Astrocyte of the spinal cord (primary cell): ENCODE measurements at regions not wholly inside any gene's neighbourhood (a gene's known extent, or its start where the extent isn't known, plus 50 kb on each side); places are given as distances from the start of the nearest gene placed in this dataset.
A peak's percentile ranks its signal among the peaks of the same experiment; 100 is the strongest.

Experiments used
- DNase-seq: peaks from one replicate; pipeline ENCODE4 v3.0.0; 2011; ENCODE audit warnings: low read depth, low spot score
- H3K4me3 ChIP-seq: 2 replicates; pipeline ENCODE4 v1.5.1; 2011; ENCODE audit warnings: low read depth, mild to moderate bottlenecking, low read length, moderate library complexity
- in situ Hi-C: cut with HindIII; loops from 2 replicates; pipeline ENCODE4 v1.10.0; 2017; ENCODE audit warnings: low sequenced_read_pairs
- TF ChIP-seq, protein P1 (sequence below): IDR thresholded peaks from 2 replicates; pipeline ENCODE4 v1.5.1; 2012; ENCODE audit warnings: low read depth, mild to moderate bottlenecking, low read length, inconsistent platforms

DNA sequence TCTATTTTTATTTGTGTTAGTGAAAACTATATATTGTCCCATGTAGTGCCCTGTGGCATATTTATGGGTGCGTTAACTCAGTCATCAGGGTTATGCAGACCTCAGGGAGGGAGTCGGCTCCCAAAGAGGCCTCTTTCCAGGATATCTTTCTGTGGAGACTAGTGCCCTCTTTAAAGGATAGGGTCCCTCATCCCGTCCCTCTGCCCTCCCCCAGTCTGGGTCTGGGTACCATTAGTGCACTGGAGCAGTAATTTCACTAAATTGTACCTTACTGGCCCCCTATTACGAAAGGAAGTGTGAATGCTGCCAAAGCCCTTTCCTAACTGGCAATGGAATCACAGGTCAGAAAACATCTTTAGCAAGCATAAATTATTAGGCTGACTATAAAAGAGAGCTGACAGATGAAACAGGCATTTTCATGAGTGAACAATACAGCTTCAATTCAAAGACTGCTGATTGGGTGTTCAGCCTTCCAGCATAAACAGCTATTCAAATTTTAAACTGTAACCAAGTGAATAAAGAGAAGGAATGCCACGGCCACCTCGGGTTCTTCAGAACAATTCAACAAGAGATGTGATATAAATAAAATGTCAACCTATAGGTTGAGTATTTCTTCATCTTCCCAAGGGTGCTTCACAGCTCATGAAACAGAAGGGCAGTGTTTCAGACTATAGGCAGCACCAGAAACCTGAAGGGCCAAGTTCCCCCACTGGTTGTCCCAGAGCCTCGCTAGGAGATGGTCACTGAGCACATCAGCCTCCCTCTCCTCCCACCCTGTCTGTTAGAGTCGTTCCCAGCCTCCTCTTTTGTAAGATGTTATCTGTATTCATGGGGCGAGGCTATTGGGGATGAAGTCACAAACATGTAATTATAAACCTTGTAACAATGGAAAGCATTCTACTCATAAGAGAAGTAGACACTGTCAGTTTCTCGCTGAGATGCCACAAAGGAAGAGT, 318.7 kb downstream of the TMEM161B start:
- in situ Hi-C loops, result no loop called here
- DNase-seq, result no peak
- TF ChIP-seq, protein P1, sequence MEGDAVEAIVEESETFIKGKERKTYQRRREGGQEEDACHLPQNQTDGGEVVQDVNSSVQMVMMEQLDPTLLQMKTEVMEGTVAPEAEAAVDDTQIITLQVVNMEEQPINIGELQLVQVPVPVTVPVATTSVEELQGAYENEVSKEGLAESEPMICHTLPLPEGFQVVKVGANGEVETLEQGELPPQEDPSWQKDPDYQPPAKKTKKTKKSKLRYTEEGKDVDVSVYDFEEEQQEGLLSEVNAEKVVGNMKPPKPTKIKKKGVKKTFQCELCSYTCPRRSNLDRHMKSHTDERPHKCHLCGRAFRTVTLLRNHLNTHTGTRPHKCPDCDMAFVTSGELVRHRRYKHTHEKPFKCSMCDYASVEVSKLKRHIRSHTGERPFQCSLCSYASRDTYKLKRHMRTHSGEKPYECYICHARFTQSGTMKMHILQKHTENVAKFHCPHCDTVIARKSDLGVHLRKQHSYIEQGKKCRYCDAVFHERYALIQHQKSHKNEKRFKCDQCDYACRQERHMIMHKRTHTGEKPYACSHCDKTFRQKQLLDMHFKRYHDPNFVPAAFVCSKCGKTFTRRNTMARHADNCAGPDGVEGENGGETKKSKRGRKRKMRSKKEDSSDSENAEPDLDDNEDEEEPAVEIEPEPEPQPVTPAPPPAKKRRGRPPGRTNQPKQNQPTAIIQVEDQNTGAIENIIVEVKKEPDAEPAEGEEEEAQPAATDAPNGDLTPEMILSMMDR, result no peak

DNA sequence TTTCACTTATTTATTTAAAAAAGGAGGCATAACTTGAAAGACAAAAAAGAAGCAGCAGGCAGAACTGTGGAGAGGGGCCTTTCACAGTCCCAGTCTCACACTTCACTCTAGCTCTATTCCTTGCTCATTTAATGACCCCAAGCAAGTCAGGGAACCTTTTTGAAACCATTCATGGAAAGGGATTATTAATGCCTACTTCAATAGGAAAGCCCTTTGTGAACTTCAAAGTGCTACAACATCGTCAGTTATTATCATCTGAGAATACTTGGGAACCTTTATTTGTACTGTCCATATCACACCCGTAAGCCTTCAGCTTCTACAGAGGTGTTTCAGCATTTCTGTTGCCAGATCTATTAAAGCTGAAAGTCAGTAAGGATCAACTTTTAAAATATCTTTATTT, 320.2 kb downstream of the TMEM161B start:
- TF ChIP-seq, protein P1, result no peak
- in situ Hi-C loops, result no loop called here
- no peak for DNase-seq
- no peak overlapping the region for H3K4me3 ChIP-seq

More for the DNA sequence above, 318.7 kb downstream of the TMEM161B start:
- H3K4me3 ChIP-seq, result no peak overlapping the region

DNA sequence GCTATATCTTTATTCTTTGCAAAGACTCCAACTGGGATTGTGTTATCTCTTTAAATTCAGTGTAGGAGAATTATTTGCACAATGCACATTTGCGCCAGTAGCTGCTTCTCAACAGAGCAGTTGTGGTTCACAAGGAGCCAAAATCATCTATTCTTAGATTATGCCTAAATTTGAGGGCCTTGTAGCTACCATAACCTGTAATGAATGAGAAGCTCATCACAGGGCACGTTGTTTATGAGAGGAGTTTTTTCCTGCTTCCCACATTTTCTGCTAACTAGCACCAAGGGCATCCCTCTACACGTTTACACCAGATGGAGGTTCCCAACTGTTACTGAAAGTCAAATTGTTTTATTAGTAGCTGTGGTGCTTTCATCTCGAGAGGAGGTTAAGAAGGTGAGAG, 322.4 kb downstream of the TMEM161B start:
- DNase-seq, result no peak
- no peak overlapping the region for H3K4me3 ChIP-seq
- TF ChIP-seq, protein P1, result no peak
- in situ Hi-C loops, result no loop called here

DNA sequence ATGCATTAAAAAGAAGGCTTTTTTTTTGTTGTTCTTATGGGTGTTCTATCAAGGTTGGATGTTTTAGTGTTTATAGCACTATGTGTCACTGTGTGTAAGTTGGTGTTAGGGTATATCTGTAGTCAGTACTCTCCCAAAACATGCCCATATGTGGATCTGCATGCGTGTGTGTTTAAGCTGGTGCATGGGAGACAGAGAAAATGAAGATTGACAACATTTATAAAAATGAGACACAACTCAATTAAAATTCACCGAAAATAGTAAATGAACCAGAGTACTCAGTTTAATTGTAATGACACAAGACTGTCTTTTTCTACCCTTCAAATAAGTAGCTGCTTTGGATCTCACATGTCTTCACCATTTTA, 323.4 kb downstream of the TMEM161B start:
- H3K4me3 ChIP-seq, result no peak overlapping the region
- TF ChIP-seq, protein P1, result no peak
- in situ Hi-C loops, result no loop called here
- no peak for DNase-seq

DNA sequence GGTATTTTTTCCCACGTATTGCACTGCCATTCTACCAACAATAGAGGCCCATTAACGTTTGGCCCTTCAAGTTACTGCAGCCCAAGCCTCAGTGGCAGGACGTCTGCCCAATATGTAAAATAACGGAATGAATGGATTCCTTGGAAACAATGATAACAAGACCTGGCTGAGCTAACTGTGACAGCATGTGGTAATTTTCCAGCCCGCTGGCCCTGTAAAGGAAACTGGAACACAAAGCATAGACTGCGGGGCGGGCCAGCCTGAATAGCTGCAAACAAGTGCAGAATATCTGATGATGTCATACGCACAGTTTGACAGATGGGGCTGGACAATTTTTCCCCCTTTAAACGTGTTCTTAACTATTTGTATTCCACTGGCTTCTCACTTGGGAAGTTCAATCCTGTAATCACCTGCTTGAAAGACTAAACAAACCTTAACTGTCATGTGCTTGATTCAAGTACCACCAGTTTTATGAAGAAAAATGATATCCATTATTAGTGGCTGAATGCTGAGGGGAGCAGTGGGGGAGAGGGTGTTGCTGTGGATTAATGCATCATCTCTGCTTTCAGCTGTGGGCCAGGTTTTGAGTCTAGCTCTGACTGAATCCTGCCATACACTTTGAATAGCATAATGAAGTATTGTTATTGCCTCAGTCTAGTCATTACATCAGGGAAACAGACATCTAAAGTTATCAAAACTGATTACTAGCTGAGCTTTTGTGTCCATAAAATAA, 323.9 kb downstream of the TMEM161B start:
- peak; percentile 79 for DNase-seq
- in situ Hi-C loops, result no loop called here
- TF ChIP-seq, protein P1, result no peak
- H3K4me3 ChIP-seq, result no peak overlapping the region

DNA sequence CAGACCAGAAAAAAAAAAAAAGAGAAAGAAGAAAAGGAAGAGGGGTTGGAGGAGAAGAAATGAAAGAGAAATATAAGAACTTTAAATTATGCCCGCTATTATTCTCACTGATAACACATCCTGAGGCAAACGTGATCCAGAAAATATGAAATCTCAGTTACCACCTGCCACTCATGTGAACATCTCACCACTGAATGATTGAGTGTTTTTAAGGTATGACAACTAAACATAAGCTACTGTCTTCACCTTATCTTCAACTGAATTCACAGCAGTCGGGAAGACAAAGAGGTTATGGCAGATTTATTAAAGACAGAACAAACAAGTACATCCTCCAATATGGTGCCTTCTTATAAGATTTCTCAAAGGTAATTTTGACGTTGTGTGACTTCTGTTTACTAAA, 327.9 kb downstream of the TMEM161B start:
- TF ChIP-seq, protein P1, result no peak
- no peak for DNase-seq
- H3K4me3 ChIP-seq, result no peak overlapping the region
- in situ Hi-C loops, result no loop called here
